ENCODE measurements at regions not wholly inside any gene's neighbourhood (a gene's known extent, or its start where the extent isn't known, plus 50 kb on each side); places are given as distances from the start of the nearest gene placed in this dataset.
"Not testable (repeated sequence)": the region's sequence is repeated elsewhere in the genome, so short reads cannot be mapped to it uniquely, and the experiment has no call there.

DNA sequence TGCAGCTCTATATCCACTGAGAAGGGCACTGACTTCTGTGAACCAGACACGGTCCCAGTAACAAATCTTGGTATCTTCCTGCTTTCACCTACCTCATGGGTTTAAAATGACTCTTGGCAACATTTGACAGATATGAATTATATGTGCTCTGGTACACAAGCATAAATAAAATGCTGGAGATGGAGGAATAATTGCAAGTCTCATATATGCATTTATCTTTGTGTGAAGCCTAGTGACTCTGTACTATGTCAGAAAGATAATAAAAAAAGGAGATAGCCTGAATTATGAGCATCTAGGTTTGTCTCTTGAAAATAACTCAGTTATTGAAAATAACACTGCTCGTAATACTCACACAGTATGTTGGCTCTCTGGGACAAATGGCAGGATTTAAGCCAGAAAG lies 167.1 kb upstream of the CRBN start:
- in situ Hi-C loops (cut with HindIII; ENCODE audit: low sequenced_read_pairs) = no loop called here

DNA sequence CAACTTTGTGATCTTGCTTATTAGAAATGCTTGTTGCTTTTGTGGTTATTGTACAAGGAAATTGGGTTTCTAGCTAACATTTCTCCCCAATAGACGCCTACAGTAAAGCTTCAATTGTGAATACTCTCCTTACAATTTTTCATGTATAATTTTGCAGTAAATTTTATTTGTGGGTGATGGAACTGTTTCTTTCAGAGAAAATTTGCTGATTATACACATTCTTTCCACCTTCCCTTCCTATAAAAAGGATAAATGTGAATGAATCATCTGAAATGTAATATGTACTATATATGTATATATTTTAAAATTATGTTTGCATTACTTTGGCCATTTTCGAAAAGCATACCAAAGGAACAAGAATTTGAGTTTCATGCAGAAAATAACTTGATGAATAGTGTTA lies 162.7 kb upstream of the CRBN start:
- in situ Hi-C loops (cut with HindIII; ENCODE audit: low sequenced_read_pairs) = no loop called here

DNA sequence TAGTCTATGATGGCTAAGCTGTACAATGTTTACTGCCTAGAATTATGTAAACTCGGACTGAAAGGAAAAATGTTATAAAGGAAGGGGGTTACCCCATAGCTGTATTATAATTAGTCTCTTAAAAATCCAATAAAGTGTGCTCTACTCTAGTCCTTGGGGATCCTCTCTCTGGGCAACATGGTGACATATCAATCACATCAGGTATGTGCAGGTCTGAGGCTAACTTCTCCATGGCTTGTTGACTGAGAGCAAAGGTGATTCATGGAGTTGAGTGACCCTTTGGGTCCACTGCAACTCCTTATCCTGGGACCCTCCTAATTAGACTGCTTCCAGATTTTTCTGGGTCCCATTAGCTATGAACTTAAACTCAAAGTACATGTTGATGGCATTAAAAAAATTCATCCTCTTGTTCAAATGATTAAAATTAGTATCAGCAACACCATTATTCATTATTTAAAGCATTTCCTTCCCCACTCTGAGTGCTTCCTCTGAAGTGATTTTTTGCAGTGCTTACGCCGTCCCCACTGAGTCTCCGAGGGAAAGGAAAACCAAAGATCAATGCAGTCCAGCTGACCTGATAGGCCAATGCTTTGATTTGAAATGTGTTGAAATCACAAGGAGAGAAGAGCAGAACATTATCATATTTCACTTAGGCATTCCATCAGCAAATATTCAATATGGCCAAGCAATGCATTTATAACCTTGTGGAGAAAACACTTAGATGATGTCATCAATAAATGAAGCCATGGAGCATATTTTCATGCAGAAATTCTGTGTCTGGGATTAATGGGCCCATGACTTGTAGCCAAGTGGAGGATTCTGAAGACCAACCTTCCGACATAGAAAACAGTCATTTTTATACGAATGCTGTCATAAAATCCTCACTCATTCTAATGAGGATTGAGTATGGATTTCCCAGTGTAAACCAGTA lies 161.7 kb upstream of the CRBN start:
- in situ Hi-C loops (cut with HindIII; ENCODE audit: low sequenced_read_pairs) = no loop called here

DNA sequence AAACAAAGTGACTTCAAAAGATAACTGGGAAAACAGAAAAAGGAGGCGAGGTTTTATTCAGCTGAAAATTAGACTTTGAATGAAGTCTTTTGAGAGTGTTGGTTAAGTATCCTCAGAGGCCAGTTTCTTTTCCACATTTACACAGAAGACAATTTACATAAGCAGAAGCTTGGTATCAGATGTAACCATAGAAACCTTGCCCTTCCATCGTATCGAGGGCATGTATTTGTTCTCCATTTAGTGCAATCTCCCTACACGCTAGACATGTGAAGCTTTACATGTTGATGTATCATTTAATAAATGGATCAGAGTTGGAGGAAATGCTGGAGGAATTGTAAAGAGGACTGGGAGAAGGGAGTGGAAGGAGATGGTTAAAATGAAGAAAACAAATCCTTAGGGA lies 161.0 kb upstream of the CRBN start:
- in situ Hi-C loops (cut with HindIII; ENCODE audit: low sequenced_read_pairs) = no loop called here

DNA sequence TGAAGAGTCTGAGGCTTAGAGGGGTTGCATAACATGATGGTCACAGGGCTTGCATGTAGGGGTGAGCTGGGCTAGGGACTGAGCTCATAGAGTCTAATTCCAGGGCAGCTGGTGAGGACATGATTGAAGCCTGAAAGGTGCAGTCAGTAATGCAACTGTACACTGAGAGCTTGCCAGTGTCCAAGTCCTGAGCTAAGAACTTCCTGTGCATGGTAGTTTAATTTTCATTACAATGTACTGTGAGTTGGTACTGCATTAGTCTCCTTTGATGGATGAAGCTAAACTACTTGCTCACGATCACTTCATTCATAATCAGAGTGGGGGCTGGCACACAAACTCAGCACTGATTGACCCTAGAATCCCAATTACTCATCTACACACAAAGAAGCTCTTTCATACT lies 156.4 kb upstream of the CRBN start:
- in situ Hi-C loops (cut with HindIII; ENCODE audit: low sequenced_read_pairs) = no loop called here

DNA sequence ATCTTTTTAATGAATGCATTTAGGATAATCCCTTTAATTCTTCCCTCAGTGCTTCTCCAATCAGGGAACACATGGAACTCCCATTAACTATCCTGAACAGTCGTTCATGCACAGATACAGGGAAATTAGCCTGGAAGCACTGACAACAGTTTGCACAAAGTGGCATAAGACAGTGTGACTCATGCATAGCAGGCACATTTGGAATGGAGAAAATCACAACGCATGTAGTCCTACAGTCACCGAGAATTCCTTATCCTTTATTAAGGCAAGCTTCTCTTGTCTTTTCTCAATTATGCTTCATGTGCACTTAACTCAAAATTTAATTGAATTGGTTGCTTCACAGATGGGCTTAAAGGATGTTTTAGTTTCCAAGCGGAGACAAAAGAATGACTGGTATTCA lies 155.0 kb upstream of the CRBN start:
- in situ Hi-C loops (cut with HindIII; ENCODE audit: low sequenced_read_pairs) = no loop called here

DNA sequence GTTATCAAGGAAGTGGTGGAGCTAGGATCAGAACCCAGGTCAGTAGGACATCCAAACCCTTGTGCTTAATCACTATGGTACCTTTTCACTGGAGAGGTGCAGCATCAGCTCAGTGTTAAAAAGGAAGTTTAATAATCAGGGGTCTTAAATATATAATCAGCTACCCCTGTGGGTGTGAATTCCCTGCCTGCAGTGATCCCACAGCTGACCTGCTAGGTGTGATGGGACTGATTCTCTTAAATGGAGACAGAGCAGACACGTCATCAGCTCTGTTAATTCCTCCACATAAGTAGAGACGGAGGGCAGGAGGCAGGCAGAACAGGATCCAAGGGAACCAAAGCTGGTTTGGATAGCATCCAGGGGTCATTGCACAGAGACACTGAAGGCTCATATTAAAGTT lies 154.1 kb upstream of the CRBN start:
- in situ Hi-C loops (cut with HindIII; ENCODE audit: low sequenced_read_pairs) = no loop called here

DNA sequence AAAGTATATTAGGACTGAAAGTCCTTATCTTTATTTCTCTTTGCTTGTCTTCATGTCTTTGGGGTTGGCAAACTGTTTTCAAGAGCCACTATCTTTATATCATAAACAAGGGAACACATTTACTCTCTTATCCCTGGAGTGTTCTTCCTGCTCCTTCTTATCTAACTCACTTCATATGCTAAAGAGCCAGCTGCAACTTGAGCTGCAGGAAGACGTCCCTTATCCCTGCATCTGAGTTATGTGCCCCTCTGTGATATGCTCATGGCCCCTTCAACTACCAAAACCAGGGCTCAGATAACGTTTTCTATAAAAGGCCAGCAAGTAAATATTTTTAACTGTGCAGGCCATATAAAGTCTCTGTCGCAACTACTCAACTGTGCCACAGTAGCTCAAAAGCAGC lies 137.0 kb upstream of the CRBN start:
- in situ Hi-C loops (cut with HindIII; ENCODE audit: low sequenced_read_pairs) = no loop called here

DNA sequence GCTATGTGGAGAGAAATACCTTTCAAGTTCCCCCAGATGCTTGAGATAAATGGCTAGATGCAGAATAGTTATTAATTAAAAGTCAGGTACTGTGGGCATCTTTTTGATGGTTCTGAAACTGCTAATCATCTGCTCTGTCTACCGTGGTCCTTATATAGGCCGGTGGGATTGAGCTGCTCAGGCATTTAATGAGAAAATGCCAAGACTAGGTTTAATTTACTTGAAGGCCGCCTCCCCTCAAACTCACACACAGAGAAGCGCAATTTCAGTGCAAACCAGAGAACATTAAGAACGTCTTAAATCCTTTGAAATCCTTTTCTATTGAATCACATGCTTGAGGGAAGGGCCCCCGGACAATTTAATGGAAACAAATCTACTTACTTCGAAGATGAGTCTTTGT lies 136.4 kb upstream of the CRBN start:
- in situ Hi-C loops (cut with HindIII; ENCODE audit: low sequenced_read_pairs) = no loop called here

DNA sequence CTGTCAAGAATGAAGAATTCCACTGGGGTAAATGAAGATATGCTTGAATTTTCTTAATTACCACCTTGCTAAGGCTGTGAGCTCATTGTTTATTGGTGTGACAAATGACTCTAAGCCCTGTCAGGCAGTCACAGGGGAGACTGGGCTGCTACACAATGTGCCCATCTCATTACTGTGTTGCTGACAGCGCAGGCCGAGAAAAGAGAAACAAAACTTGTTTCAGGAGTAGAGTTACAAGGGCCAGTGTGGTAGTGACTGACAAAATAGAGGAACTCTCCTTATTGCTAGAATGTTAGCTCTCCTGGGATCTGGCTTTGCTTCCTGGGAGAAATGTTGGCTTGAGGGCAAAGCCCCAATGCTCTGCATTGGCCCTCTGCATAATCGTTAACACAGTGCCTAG lies 130.4 kb upstream of the CRBN start:
- in situ Hi-C loops (cut with HindIII; ENCODE audit: low sequenced_read_pairs) = no loop called here

DNA sequence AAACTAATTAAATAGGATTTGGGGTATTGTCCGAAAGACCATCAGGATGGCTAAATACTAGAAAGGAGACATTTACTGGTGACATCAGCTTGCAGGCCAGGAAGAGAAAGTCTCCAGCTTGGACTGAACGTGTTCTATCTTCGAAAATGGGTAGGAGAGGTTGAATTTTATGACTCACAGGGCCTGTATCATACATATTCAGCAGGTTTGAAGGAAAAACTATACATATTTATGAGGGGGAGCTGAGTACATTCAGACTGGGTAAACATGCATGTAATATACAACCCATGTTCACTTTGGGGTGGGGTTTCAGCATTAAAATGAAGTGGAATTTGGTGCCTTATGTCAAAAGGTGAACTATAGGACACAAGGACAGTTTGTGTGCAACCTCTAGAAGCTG lies 129.3 kb upstream of the CRBN start:
- in situ Hi-C loops (cut with HindIII; ENCODE audit: low sequenced_read_pairs) = no loop called here

DNA sequence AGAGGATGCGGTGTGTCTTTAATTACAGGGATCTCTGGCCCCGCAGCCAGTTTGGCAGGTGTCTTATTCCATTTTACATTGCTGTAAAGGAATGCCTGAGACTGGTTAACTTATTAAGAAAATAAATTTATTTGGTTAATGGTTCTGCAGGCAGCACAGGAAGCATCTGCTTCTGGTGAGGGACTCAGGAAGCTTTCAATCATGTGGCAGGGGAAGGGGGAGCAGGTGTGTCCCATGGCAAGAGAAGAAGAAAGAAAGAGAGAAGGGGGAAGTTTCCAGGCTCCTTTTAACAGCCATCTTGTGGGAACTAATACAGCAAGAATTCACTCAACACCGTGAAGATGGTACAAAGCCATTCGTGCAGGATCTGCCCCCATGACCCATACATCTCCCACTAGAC lies 128.0 kb upstream of the CRBN start:
- in situ Hi-C loops (cut with HindIII; ENCODE audit: low sequenced_read_pairs) = no loop called here

DNA sequence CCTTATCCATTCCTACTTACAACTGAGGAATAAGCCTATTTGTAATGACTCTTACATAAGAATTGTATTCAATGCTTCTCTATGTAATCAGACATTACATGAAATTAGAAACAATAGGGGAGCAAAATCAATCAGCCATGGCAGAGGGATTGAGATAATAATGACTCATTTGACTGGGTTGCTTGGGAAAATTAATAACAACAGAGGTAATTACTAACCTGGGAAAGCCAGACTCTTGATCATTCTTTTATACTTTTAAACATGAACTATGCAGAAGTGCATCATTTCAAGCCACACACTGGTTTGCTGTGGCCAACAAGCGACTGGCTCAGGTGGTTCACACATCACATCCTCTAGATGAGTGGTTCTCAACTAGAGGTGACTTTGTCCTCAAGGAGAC lies 126.3 kb upstream of the CRBN start:
- in situ Hi-C loops (cut with HindIII; ENCODE audit: low sequenced_read_pairs) = no loop called here

DNA sequence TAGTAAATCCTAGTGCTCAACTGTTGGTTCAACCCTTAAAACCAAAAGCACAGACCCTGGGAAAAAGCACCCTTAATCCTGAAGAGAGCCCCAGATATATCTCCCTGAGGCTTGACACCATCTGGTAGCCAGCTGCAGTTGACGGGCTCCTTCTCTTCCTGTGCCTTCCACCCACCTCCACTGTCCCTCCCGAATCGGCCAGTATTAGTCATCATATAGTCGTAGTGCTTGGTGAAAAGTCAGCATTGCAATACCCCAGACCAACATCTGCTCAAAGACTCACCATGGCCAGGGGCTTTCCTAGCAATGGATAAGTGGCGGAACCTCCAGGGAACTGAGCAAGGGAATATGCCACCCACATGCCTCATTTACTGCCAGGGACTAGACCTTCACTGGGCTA lies 125.6 kb upstream of the CRBN start:
- in situ Hi-C loops (cut with HindIII; ENCODE audit: low sequenced_read_pairs) = no loop called here

DNA sequence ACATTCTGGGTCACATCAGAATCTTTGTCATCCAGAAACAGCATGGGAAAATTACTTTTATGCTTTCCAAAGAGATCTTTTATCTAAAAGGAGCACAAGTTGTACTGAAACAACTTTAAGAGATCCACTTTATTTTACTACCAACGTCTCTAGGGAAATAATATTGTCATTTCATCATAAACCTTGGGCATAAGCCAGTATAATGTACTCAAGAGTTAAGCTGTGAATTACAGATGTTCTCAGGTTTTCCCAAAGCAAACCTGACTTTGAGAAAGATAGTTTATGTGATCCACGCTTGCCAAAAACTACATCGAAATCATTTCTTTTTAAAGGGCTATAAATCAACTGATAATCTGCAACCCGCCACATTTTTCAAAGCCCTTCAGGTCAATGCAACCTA lies 124.1 kb upstream of the CRBN start:
- in situ Hi-C loops (cut with HindIII; ENCODE audit: low sequenced_read_pairs) = no loop called here

DNA sequence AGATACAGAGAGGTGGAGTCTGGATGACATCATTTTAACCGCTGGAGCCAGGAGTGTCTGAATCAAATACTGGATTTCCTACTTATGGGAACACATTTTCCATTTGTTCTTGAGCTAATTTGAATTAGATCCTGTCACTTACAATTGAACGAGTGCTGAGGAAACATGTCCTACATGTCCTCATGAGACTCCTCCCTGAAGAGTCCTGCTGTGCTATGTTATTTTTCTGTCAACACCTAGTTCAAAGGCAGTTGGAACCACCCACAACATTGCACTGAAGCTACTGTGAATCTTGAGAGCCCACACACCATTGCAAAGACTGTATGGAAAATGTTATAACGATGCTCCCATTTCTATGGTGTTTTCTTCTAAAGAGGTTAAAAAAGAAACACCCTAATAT lies 123.5 kb upstream of the CRBN start:
- in situ Hi-C loops (cut with HindIII; ENCODE audit: low sequenced_read_pairs) = no loop called here

DNA sequence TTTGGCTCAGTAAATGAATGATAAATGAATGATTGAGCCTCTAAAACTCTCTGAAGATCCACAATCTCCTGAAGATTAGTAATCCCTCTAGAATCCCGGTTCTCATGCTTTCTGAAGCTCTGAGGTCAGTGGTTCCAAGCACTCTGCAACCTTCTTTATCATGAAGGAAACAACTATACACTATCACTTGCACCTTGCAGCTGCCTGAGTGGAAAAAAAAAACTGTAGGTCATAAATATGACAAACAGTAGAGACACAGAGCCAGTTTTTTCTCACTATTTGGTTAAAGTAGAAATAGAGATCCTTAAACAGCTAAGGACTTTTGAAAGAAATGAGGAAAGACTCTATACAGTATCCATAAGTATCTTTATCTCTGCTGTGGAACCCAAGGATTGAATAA lies 122.0 kb upstream of the CRBN start:
- in situ Hi-C loops (cut with HindIII; ENCODE audit: low sequenced_read_pairs) = no loop called here

DNA sequence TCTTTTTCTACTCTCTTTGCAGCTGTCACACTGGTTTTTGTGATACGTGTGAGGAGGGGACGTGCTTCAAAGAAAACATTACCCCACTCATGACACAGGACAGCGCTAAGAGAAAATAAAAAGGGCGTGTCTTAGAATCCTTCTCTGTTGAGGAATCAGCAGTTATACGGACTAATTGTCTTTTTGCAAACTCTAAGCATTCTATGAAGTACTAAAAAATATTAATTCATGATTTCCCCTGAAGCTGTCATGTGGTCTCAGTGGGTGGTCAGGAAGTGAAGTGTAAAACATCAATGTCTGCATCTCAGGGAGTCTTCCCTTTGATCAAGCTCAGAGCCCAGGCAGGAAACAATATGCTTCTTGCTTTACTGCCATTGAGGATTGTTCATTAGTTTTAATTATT lies 117.5 kb upstream of the CRBN start:
- in situ Hi-C loops (cut with HindIII; ENCODE audit: low sequenced_read_pairs) = no loop called here

DNA sequence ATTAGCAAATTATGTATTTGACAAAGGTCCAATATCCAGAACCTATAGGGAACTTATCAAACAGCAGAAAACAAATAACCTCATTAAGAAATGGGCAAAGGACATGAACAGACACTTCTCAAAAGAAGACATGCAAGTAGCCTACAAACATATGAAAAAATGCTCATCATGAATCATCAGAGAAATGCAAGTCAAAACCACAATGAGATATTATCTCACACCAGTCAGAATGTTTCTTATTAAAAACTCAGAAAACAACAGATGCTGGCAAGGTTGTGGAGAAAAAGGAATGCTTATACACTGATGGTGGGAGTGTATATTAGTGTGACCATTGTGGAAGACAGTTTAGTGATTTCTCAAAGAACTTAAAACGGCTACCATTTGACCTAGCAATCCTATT lies 116.1 kb upstream of the CRBN start:
- in situ Hi-C loops (cut with HindIII; ENCODE audit: low sequenced_read_pairs) = no loop called here

DNA sequence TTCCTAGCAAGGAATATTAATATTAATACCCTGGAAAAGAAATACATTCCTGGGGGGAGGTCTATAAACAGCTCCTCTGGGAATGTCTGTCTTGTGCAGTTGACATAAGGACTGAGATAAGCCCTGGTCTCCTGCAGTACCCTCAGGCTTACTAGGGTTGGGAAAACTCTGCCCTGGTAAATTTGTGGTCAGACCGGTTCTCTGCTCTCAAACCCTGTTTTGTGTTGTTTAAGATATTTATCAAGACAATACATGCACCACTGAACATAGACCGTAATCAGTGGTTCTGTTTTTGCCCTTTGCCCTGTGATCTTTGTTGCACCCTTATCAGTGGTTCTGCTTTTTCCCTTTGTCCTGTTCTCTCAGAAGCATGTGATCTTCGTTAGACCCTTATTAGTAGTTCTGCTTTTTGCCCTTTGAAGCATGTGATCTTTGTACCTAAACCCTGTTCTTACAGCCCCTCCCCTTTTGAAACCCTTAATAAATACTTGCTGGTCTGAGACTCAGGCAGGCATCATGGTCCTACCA lies 112.3 kb upstream of the CRBN start:
- in situ Hi-C loops (cut with HindIII; ENCODE audit: low sequenced_read_pairs) = not testable (repeated sequence)

DNA sequence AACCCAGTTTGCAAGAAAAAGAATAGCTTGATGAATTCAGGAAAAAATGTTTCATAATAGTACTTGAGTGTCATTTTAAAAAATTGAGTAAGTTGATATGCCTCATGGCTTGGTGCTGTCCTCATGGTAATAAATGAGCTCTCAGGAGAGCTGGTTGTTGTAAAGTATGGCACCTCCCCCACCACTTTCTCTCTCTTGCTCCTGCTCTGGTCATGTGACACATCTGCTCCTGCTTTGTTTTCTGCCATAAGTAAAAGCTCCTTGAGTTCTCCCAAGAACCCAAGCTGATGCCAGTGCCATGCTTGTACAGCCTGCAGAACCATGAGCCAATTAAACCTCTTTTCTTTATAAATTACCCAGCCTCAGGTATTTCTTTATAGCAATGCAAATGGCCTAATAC lies 108.8 kb upstream of the CRBN start:
- in situ Hi-C loops (cut with HindIII; ENCODE audit: low sequenced_read_pairs) = no loop called here

DNA sequence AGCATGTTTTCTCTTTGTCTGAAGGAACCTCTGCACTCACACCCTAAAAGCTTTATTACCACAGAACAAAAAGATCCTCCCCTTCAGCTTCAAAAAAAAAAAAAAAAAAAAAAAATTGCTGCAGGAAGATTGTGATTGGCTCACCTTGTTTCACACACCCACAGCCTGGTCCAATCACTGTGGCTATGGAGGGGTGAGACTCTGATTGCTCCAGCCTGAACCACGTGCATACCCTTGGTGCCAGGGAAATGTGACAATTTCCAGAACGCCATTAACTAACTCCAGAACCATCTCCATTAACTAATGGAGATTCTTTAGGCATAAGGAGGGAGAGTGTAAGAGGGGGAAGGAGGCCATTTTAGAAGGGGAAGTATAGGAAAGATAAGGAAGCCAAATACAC lies 106.5 kb upstream of the CRBN start:
- in situ Hi-C loops (cut with HindIII; ENCODE audit: low sequenced_read_pairs) = no loop called here

DNA sequence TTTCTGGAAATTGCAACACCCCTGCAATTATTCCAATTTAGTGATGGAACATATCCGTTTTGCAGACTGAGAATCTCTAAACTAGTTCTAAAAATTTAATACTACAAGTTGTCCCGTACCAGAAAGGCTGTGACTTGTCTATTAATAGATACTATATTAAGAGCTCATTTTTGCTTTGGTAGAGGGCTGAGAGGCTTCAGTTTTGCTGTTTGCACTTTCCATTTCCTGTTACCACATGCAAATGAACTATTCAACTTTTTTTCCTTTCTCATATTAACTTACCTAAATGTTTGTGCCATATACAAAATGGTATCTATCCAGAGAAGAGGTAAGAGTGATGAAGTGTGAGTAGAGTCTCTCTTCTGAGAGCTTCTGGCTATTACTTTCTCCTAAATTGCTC lies 101.5 kb upstream of the CRBN start:
- in situ Hi-C loops (cut with HindIII; ENCODE audit: low sequenced_read_pairs) = no loop called here

Measured in DLD1 (cell line).